CD14-positive monocyte (primary cell): ENCODE measurements at regions not wholly inside any gene's neighbourhood (a gene's known extent, or its start where the extent isn't known, plus 50 kb on each side); places are given as distances from the start of the nearest gene placed in this dataset.

ENCODE experiments used
- DNase-seq, 3 donors: peaks; one replicate each; pipeline ENCODE4 v3.0.0-alpha.2; 2011 to 2022
- H2AFZ ChIP-seq: 2 replicates; pipeline ENCODE4 v1.6.0; 2012; ENCODE audit warnings: mild to moderate bottlenecking, low read depth, low read length, inconsistent platforms; ENCODE audit not compliant: insufficient read depth, poor library complexity, severe bottlenecking
- H3K27ac ChIP-seq, 2 donors: 1 replicate in 1 of 2; 2 replicates in 1 of 2; pipeline ENCODE4 v1.5.1; 2012 to 2013; ENCODE audit warnings: low read length in 2 of 2, control low read depth in 1 of 2, inconsistent platforms in 1 of 2, low read depth in 1 of 2, mild to moderate bottlenecking in 1 of 2
- H3K27me3 ChIP-seq, 2 donors: one replicate each; pipeline versions ENCODE4 v1.6.0 to v1.6.1; 2011 to 2013; ENCODE audit warnings: low read length in 2 of 2; ENCODE audit not compliant: control insufficient read depth in 2 of 2, insufficient read depth in 2 of 2
- H3K36me3 ChIP-seq, 2 donors: replicated peaks in 1 of 2; 1 replicate in 1 of 2; 2 replicates in 1 of 2; pipeline versions ENCODE4 v1.5.1 to v1.6.1; 2012 to 2013; ENCODE audit warnings: low read length in 2 of 2, control low read depth in 1 of 2, inconsistent platforms in 1 of 2, mild to moderate bottlenecking in 1 of 2; ENCODE audit not compliant: insufficient read depth in 2 of 2, control insufficient read depth in 1 of 2
- H3K4me1 ChIP-seq, 2 donors: 1 replicate in 1 of 2; 2 replicates in 1 of 2; pipeline versions ENCODE4 v1.5.1 to v1.6.1; 2012 to 2013; ENCODE audit warnings: low read length in 2 of 2, control low read depth in 1 of 2, inconsistent platforms in 1 of 2, mild to moderate bottlenecking in 1 of 2, moderate library complexity in 1 of 2; ENCODE audit not compliant: insufficient read depth in 2 of 2, control insufficient read depth in 1 of 2
- H3K4me2 ChIP-seq: replicated peaks from 2 replicates; pipeline ENCODE3; 2012; ENCODE audit warnings: low read length, moderate library complexity, mild to moderate bottlenecking; ENCODE audit not compliant: poor library complexity, severe bottlenecking; ENCODE audit errors: extremely low read depth
- H3K4me3 ChIP-seq, 3 experiments: fragments of 200-600 bp in 1 of 3; sonication (generic) in 1 of 3; replicated peaks in 1 of 3; 1 replicate in 2 of 3; 2 replicates in 1 of 3; pipeline ENCODE4 v1.5.1; 2011 to 2013; ENCODE audit warnings: low read length in 3 of 3, mild to moderate bottlenecking in 3 of 3, control low read depth in 2 of 3, low read depth in 2 of 3, inconsistent platforms in 1 of 3, moderate library complexity in 1 of 3
- H3K79me2 ChIP-seq: 2 replicates; pipeline ENCODE4 v1.6.0; 2012; ENCODE audit warnings: mild to moderate bottlenecking, control low read depth, inconsistent platforms, low read length, moderate library complexity; ENCODE audit not compliant: insufficient read depth
- H3K9ac ChIP-seq: 2 replicates; pipeline ENCODE4 v1.6.0; 2017; ENCODE audit warnings: low read length, mild to moderate bottlenecking; ENCODE audit not compliant: insufficient read depth, poor library complexity, severe bottlenecking
- H3K9me3 ChIP-seq, 2 donors: replicated peaks in 1 of 2; 1 replicate in 1 of 2; 2 replicates in 1 of 2; pipeline versions ENCODE4 v1.5.1 to v1.6.1; 2012 to 2013; ENCODE audit warnings: low read length in 2 of 2, control low read depth in 1 of 2; ENCODE audit not compliant: control insufficient read depth in 1 of 2, insufficient read depth in 1 of 2
- H4K20me1 ChIP-seq: 2 replicates; pipeline ENCODE4 v1.6.0; 2012; ENCODE audit warnings: mild to moderate bottlenecking, low read length, control low read depth, moderate library complexity; ENCODE audit not compliant: insufficient read depth
- H3K27ac Mint-ChIP-seq, 7 donors: one replicate each; pipeline ENCODE4 v1.8.0; 2020; ENCODE audit warnings: mild to moderate bottlenecking in 7 of 7, mixed read lengths in 7 of 7, moderate library complexity in 6 of 7, inconsistent platforms in 2 of 7
- H3K27me3 Mint-ChIP-seq, 3 donors: one replicate each; pipeline ENCODE4 v1.8.0; 2021 to 2022; ENCODE audit warnings: low read depth in 3 of 3, mild to moderate bottlenecking in 3 of 3, mixed read lengths in 3 of 3, moderate library complexity in 3 of 3, inconsistent platforms in 1 of 3
- H3K36me3 Mint-ChIP-seq, 2 donors: one replicate each; pipeline ENCODE4 v1.8.0; 2020; ENCODE audit warnings: mixed read lengths in 2 of 2, inconsistent platforms in 1 of 2, mild to moderate bottlenecking in 1 of 2
- H3K4me1 Mint-ChIP-seq: one replicate; pipeline ENCODE4 v1.8.0; 2020; ENCODE audit warnings: mild to moderate bottlenecking, mixed read lengths
- H3K4me3 Mint-ChIP-seq, 2 donors: one replicate each; pipeline ENCODE4 v1.8.0; 2020; ENCODE audit warnings: mild to moderate bottlenecking in 2 of 2, mixed read lengths in 2 of 2, moderate library complexity in 1 of 2
- H3K9me3 Mint-ChIP-seq, 7 donors: one replicate each; pipeline ENCODE4 v1.8.0; 2020 to 2022; ENCODE audit warnings: mixed read lengths in 7 of 7, mild to moderate bottlenecking in 6 of 7, moderate library complexity in 6 of 7, inconsistent platforms in 2 of 7
- WGBS: methylation state at CpG from one replicate; pipeline ENCODE4 v1.1.5; 2013; ENCODE audit warnings: missing lambda C conversion rate; ENCODE audit not compliant: insufficient coverage; 5-methylcytosine and 5-hydroxymethylcytosine counted together
- intact Hi-C, 2 donors: fragments of 100-400 bp; cut with micrococcal nuclease; formaldehyde crosslinking; loops; one replicate each; pipeline versions ENCODE4 v1.15.0 to v1.15.1; 2023
- TF ChIP-seq, protein P1 (sequence below): fragments of 200-600 bp; IDR thresholded peaks from one replicate; pipeline ENCODE4 v1.8.0; 2022; ENCODE audit warnings: antibody characterized with exemption, mild to moderate bottlenecking

DNA sequence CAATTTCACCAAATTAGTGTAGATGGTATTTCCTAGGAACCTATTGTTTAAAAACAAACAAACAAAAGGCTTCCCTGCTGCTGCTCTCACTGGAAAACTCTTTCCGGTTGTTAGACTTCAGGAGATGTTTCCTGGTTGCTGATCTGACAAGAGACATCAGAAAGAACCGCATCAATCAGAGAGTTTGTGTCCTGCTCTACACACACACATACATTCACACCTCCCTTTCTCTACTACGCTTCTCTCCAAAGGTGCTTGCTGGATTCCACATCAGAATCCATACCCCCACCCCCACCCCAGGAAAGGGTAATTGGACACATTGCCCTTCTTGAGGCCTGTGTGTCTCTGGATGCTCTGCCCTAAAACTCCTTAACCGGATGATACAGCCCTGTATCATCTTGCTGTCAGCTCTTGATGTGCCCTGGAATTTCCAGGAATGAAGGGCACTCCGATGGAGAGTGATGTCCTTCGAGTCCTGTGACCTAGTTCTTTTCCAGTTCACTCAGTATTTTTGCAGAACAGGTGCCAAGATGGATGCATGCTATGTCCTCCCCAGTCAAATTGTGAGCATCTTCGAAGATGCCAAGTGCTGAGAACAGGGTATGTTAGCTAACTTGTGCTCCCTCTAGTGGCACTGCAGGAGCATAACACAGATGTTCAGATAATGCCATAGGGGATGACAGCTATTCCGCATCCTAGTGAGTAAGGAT is 113.7 kb upstream of the SLC35F3 start:
- no peak overlapping the region for H3K4me3 Mint-ChIP-seq
- peak; percentile 14 to 38 (median 27) for DNase-seq

DNA sequence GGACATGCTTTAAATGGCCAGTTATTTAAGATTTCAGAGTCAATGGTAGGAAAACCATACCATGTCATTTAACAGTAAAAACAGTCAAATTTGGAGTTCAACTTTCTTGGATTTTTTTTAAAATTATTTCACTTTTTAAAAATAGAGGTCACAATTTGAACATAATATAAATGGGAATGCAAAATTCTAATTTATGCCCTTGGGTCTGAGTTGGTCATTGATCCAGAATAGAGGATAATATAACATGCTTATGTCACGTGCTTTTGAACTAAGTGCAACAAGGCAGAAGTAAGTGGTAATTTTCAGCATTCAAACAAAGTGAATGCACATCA is 113.1 kb upstream of the SLC35F3 start:
- no peaks in the 10 kb centered on the region for H3K27me3 ChIP-seq
- no peak overlapping the region for H3K27ac Mint-ChIP-seq
- H3K27ac ChIP-seq = no peak overlapping the region
- no peak overlapping the region for H3K4me3 Mint-ChIP-seq
- no peaks in the 10 kb centered on the region for H3K4me1 ChIP-seq
- H3K4me2 ChIP-seq = no peak overlapping the region
- H3K27me3 Mint-ChIP-seq = peaks cover 0 to 7% (median 4%) of the 10 kb centered on the region in 3 donors
- no peak overlapping the region for H3K4me3 ChIP-seq
- no peak overlapping the region for H3K9ac ChIP-seq
- TF ChIP-seq, protein P1, sequence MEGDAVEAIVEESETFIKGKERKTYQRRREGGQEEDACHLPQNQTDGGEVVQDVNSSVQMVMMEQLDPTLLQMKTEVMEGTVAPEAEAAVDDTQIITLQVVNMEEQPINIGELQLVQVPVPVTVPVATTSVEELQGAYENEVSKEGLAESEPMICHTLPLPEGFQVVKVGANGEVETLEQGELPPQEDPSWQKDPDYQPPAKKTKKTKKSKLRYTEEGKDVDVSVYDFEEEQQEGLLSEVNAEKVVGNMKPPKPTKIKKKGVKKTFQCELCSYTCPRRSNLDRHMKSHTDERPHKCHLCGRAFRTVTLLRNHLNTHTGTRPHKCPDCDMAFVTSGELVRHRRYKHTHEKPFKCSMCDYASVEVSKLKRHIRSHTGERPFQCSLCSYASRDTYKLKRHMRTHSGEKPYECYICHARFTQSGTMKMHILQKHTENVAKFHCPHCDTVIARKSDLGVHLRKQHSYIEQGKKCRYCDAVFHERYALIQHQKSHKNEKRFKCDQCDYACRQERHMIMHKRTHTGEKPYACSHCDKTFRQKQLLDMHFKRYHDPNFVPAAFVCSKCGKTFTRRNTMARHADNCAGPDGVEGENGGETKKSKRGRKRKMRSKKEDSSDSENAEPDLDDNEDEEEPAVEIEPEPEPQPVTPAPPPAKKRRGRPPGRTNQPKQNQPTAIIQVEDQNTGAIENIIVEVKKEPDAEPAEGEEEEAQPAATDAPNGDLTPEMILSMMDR = peak; percentile 47
- H3K79me2 ChIP-seq = no peaks in the 10 kb centered on the region
- no peak overlapping the region for H2AFZ ChIP-seq
- DNase-seq = no peak
- WGBS = no CpG with 5 or more reads among the region's 1 CpG
- no peaks in the 10 kb centered on the region for H3K4me1 Mint-ChIP-seq
- no peaks in the 10 kb centered on the region for H3K36me3 Mint-ChIP-seq
- intact Hi-C loops = loop anchor here in 1 of 2 donors (10.0 kb wide), 1 partner anchor 487 kb away; no protein-coding TSS in a partner anchor
- H3K9me3 Mint-ChIP-seq = peaks cover 0 to 3% (median 0%) of the 10 kb centered on the region in 7 donors
- no peaks in the 10 kb centered on the region for H3K9me3 ChIP-seq
- H3K36me3 ChIP-seq = no peaks in the 10 kb centered on the region
- no peaks in the 10 kb centered on the region for H4K20me1 ChIP-seq

More for the DNA sequence above, 113.7 kb upstream of the SLC35F3 start:
- Mint-ChIP-seq H3K36me3 (no peaks in the 10 kb centered on the region), H3K27me3 (peaks cover 0 to 7% (median 4%) of the 10 kb centered on the region in 3 donors), H3K27ac (no peak overlapping the region), H3K4me1 (no peaks in the 10 kb centered on the region), H3K9me3 (peaks cover 0 to 3% (median 0%) of the 10 kb centered on the region in 7 donors)
- Histone ChIP-seq H4K20me1 (no peaks in the 10 kb centered on the region), H3K27me3 (no peaks in the 10 kb centered on the region), H3K4me1 (no peaks in the 10 kb centered on the region), H2AFZ (no peak overlapping the region), H3K36me3 (no peaks in the 10 kb centered on the region), H3K79me2 (no peaks in the 10 kb centered on the region), H3K27ac (no peak overlapping the region), H3K4me2 (no peak overlapping the region), H3K9ac (no peak overlapping the region), H3K4me3 (no peak overlapping the region), H3K9me3 (no peaks in the 10 kb centered on the region)
- intact Hi-C loops = loop anchor here in 1 of 2 donors (10.0 kb wide), 1 partner anchor 486 kb away; no protein-coding TSS in a partner anchor
- TF ChIP-seq, protein P1 = peak; percentile 82
- 43% methylated on average over 7 of the region's 8 CpGs for WGBS
